C4-2B (cell line): ENCODE measurements at regions not wholly inside any gene's neighbourhood (a gene's known extent, or its start where the extent isn't known, plus 50 kb on each side); places are given as distances from the start of the nearest gene placed in this dataset.

Experiments
- H3K27ac ChIP-seq: fragments of 450-650 bp; 2 replicates; pipeline ENCODE4 v1.5.1; 2017
- CTCF ChIP-seq: fragments of 450-650 bp; conservative IDR thresholded peaks from 2 replicates; pipeline ENCODE4 v1.5.1; 2017; ENCODE audit warnings: mild to moderate bottlenecking
- ZFX ChIP-seq: fragments of 450-650 bp; IDR thresholded peaks from 2 replicates; pipeline ENCODE4 v1.6.1; 2017

- TF ChIP-seq CTCF (no peak), ZFX (no peak)
- no peak overlapping the region for H3K27ac ChIP-seq
Observed at GRCh38 chr3:71978150-71978721, 193.3 kb upstream of the PROK2 start.

- no peak overlapping the region for H3K27ac ChIP-seq
- TF ChIP-seq ZFX = no peak
- TF ChIP-seq CTCF = no peak
Observed at GRCh38 chr3:71977525-71977924, 192.6 kb upstream of the PROK2 start.

GRCh38 chr3:71975573-71975972 lies 190.6 kb upstream of the PROK2 start:
- TF ChIP-seq ZFX (no peak), CTCF (no peak)

GRCh38 chr3:71974786-71975185 lies 189.8 kb upstream of the PROK2 start:
- H3K27ac ChIP-seq = no peak overlapping the region
- no peak for TF ChIP-seq ZFX
- no peak for TF ChIP-seq CTCF

More at GRCh38 chr3:71975573-71975972, 190.6 kb upstream of the PROK2 start:
- H3K27ac ChIP-seq = no peak overlapping the region

- TF ChIP-seq ZFX = no peak
- TF ChIP-seq CTCF = no peak
- no peak overlapping the region for H3K27ac ChIP-seq
Observed at GRCh38 chr3:71973274-71974030, 188.5 kb upstream of the PROK2 start.

GRCh38 chr3:71972031-71972430 lies 187.1 kb upstream of the PROK2 start:
- TF ChIP-seq ZFX (no peak), CTCF (no peak)
- H3K27ac ChIP-seq = no peak overlapping the region

GRCh38 chr3:71968544-71968943 lies 183.6 kb upstream of the PROK2 start:
- no peak overlapping the region for H3K27ac ChIP-seq
- TF ChIP-seq CTCF = no peak
- TF ChIP-seq ZFX = no peak
